Neural cell (in vitro differentiated cells): ENCODE measurements at regions not wholly inside any gene's neighbourhood (a gene's known extent, or its start where the extent isn't known, plus 50 kb on each side); places are given as distances from the start of the nearest gene placed in this dataset.

Source experiments
- POLR2AphosphoS5 ChIP-seq: IDR thresholded peaks from 2 replicates; pipeline ENCODE4 v1.6.1; 2012
- RAD21 ChIP-seq: fragments of 450-650 bp; conservative IDR thresholded peaks from 2 replicates; pipeline ENCODE4 v1.6.1; 2014; ENCODE audit warnings: antibody characterized with exemption, mild to moderate bottlenecking, moderate library complexity
- TF ChIP-seq, protein P1 (sequence below): fragments of 450-650 bp; IDR thresholded peaks from 2 replicates; pipeline ENCODE4 v1.5.1; 2014; ENCODE audit warnings: antibody characterized with exemption, mild to moderate bottlenecking, moderate library complexity; ENCODE audit not compliant: poor library complexity, severe bottlenecking

DNA sequence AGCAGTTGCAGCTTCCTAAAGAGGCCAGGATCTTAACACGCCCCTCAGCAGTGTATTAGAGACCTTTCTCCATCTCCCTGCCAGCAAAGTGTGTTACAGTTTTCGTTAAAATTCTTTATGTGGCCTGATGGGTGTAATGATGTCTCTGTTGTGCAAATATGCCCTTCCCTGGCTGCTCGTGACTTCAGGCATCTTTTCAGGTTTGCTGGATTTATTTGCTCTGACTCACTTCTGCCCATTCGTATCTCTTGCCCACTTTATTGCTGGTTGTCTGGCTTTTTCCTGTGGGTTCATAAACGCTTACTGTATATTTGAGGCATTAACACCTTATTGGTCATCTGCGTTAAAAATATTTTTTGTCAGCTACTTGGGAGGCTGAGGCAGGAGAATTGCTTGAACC, 134.5 kb downstream of the ASB1 start:
- TF ChIP-seq RAD21 (no peak), POLR2AphosphoS5 (no peak)
- TF ChIP-seq, protein P1, sequence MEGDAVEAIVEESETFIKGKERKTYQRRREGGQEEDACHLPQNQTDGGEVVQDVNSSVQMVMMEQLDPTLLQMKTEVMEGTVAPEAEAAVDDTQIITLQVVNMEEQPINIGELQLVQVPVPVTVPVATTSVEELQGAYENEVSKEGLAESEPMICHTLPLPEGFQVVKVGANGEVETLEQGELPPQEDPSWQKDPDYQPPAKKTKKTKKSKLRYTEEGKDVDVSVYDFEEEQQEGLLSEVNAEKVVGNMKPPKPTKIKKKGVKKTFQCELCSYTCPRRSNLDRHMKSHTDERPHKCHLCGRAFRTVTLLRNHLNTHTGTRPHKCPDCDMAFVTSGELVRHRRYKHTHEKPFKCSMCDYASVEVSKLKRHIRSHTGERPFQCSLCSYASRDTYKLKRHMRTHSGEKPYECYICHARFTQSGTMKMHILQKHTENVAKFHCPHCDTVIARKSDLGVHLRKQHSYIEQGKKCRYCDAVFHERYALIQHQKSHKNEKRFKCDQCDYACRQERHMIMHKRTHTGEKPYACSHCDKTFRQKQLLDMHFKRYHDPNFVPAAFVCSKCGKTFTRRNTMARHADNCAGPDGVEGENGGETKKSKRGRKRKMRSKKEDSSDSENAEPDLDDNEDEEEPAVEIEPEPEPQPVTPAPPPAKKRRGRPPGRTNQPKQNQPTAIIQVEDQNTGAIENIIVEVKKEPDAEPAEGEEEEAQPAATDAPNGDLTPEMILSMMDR, result no peak
